ENCODE measurements at regions not wholly inside any gene's neighbourhood (a gene's known extent, or its start where the extent isn't known, plus 50 kb on each side); places are given as distances from the start of the nearest gene placed in this dataset.

GRCh38 chr17:12250973-12251372 is 230.3 kb downstream of the MAP2K4 start:
- no peak for TF ChIP-seq ZNF274 (IDR thresholded peaks at IDR 0.05; ENCODE audit: low read depth, low read length)
- no peak for TF ChIP-seq SUZ12 (IDR thresholded peaks at IDR 0.05; ENCODE audit: extremely low read depth, insufficient read depth, insufficient read length)
